SK-N-SH (cell line): ENCODE measurements at regions not wholly inside any gene's neighbourhood (a gene's known extent, or its start where the extent isn't known, plus 50 kb on each side); places are given as distances from the start of the nearest gene placed in this dataset.

Experiments
- CTCF ChIA-PET: fragments of 300-600, 350-600 bp; formaldehyde crosslinking; extraction: SDS; loops from one replicate; lab custom pipeline; 2021; lab: Yijun Ruan, JAX
- POLR2A ChIA-PET: fragments of 350-600 bp; sonication (Branson Sonifier 250); formaldehyde crosslinking; extraction: SDS; loops from one replicate; lab custom pipeline; 2020; ENCODE audit warnings: antibody characterized with exemption, inconsistent platforms; lab: Yijun Ruan, JAX
- DNase-seq: peaks from one replicate; pipeline ENCODE4 v3.0.0; 2012
- H2AFZ ChIP-seq: fragments of 200-600 bp; sonication (generic); 2 replicates; pipeline ENCODE4 v1.8.1; 2016; ENCODE audit warnings: antibody characterized with exemption, mild to moderate bottlenecking, low read depth
- H3F3A ChIP-seq: fragments of 200-600 bp; sonication (generic); replicated peaks from 2 replicates; pipeline ENCODE3; 2016; ENCODE audit warnings: antibody characterized with exemption, mild to moderate bottlenecking; ENCODE audit not compliant: insufficient read depth
- H3K27ac ChIP-seq, 2 experiments: fragments of 200-500 bp in 1 of 2; fragments of 200-600 bp in 1 of 2; sonication (Bioruptor generic) in 1 of 2; sonication (generic), shearing (Covaris generic) in 1 of 2; 2 replicates each; pipeline versions ENCODE4 v1.5.1 to v1.6.1; 2014 to 2016; ENCODE audit warnings: low read depth in 2 of 2, inconsistent platforms in 1 of 2, low read length in 1 of 2, mild to moderate bottlenecking in 1 of 2, mixed read lengths in 1 of 2
- H3K27me3 ChIP-seq: fragments of 200-600 bp; sonication (generic), shearing (Covaris generic); 2 replicates; pipeline ENCODE4 v1.6.1; 2016; ENCODE audit warnings: mixed run types; ENCODE audit not compliant: insufficient read depth
- H3K36me3 ChIP-seq, 2 experiments: fragments of 200-500 bp in 1 of 2; fragments of 200-600 bp in 1 of 2; sonication (Bioruptor generic) in 1 of 2; sonication (generic) in 1 of 2; replicated peaks in 1 of 2; 2 replicates each; pipeline versions ENCODE3 to v1.5.1; 2014 to 2016; ENCODE audit warnings: low read length in 1 of 2, mild to moderate bottlenecking in 1 of 2; ENCODE audit not compliant: insufficient read depth in 2 of 2, control insufficient read depth in 1 of 2
- H3K4me1 ChIP-seq, 2 experiments: fragments of 200-500 bp in 1 of 2; fragments of 200-600 bp in 1 of 2; sonication (Bioruptor generic) in 1 of 2; sonication (generic), shearing (Covaris generic) in 1 of 2; 2 replicates each; pipeline versions ENCODE4 v1.5.1 to v1.6.1; 2014 to 2016; ENCODE audit warnings: low read depth in 1 of 2, low read length in 1 of 2, mixed run types in 1 of 2; ENCODE audit not compliant: insufficient read depth in 2 of 2, control insufficient read depth in 1 of 2
- H3K4me2 ChIP-seq: fragments of 200-600 bp; sonication (generic), shearing (Covaris generic); 2 replicates; pipeline ENCODE4 v1.6.1; 2017; ENCODE audit warnings: mixed run types
- H3K4me3 ChIP-seq, 2 experiments: fragments of 200-500 bp in 1 of 2; fragments of 200-600 bp in 1 of 2; sonication (Bioruptor generic) in 1 of 2; sonication (generic), shearing (Covaris generic) in 1 of 2; 2 replicates each; pipeline versions ENCODE4 v1.5.1 to v1.8.1; 2014 to 2016; ENCODE audit warnings: low read depth in 2 of 2, inconsistent platforms in 1 of 2, low read length in 1 of 2, mild to moderate bottlenecking in 1 of 2, mixed read lengths in 1 of 2, moderate library complexity in 1 of 2
- H3K79me2 ChIP-seq: fragments of 200-600 bp; sonication (generic); 2 replicates; pipeline ENCODE4 v1.8.1; 2017; ENCODE audit warnings: mild to moderate bottlenecking; ENCODE audit not compliant: insufficient read depth
- H3K9ac ChIP-seq: fragments of 200-600 bp; sonication (generic); 2 replicates; pipeline ENCODE4 v1.6.1; 2017; ENCODE audit warnings: mixed run types
- H3K9me2 ChIP-seq: fragments of 200-600 bp; sonication (generic); 2 replicates; pipeline ENCODE4 v1.6.1; 2017; ENCODE audit warnings: mixed run types
- H3K9me3 ChIP-seq: fragments of 200-600 bp; sonication (generic); 2 replicates; pipeline ENCODE4 v1.6.1; 2017; ENCODE audit warnings: mixed run types, mild to moderate bottlenecking, moderate library complexity
- H4K20me1 ChIP-seq: fragments of 200-600 bp; sonication (generic); 2 replicates; pipeline ENCODE4 v1.6.1; 2017; ENCODE audit warnings: mild to moderate bottlenecking, mixed run types; ENCODE audit not compliant: insufficient read depth
- CTCF ChIP-seq: fragments of 200-600 bp; sonication (generic); IDR thresholded peaks from 2 replicates; pipeline ENCODE4 v1.6.1; 2017; ENCODE audit warnings: antibody characterized with exemption, mild to moderate bottlenecking, moderate library complexity
- ELF1 ChIP-seq: IDR thresholded peaks from 2 replicates; pipeline ENCODE4 v1.4.0; 2012
- EP300 ChIP-seq, 2 experiments: IDR thresholded peaks; 2 replicates each; pipeline versions ENCODE4 v1.4.0 to v1.6.1; 2012; ENCODE audit warnings: borderline replicate concordance in 1 of 2, low read depth in 1 of 2, low read length in 1 of 2
- GABPA ChIP-seq: IDR thresholded peaks from 2 replicates; pipeline ENCODE4 v1.4.0; 2012; ENCODE audit warnings: low read depth, mild to moderate bottlenecking
- JUND ChIP-seq: IDR thresholded peaks from 2 replicates; pipeline ENCODE4 v1.4.0; 2012
- MEF2A ChIP-seq: IDR thresholded peaks from 2 replicates; pipeline ENCODE4 v1.4.0; 2012; ENCODE audit warnings: low read depth, borderline replicate concordance
- MXI1 ChIP-seq: IDR thresholded peaks from 2 replicates; pipeline ENCODE4 v1.6.1; 2012; ENCODE audit warnings: mild to moderate bottlenecking, low read depth, low read length, improper control_type of control experiment
- NFIC ChIP-seq: IDR thresholded peaks from 2 replicates; pipeline ENCODE4 v1.4.0; 2012; ENCODE audit warnings: borderline replicate concordance
- NRF1 ChIP-seq: IDR thresholded peaks from 2 replicates; pipeline ENCODE4 v1.6.1; 2012; ENCODE audit warnings: low read depth, mild to moderate bottlenecking, low read length
- POLR2AphosphoS5 ChIP-seq: IDR thresholded peaks from 2 replicates; pipeline ENCODE4 v1.6.1; 2012; ENCODE audit warnings: low read depth, low read length
- RCOR1 ChIP-seq: fragments of 150-350 bp; IDR thresholded peaks from 2 replicates; pipeline ENCODE4 v1.6.1; 2017; ENCODE audit warnings: antibody characterized with exemption, low read length
- RXRA ChIP-seq: IDR thresholded peaks from 2 replicates; pipeline ENCODE4 v1.4.0; 2012; ENCODE audit warnings: low read depth, mild to moderate bottlenecking, borderline replicate concordance
- SMC3 ChIP-seq: IDR thresholded peaks from 2 replicates; pipeline ENCODE4 v1.6.1; 2012; ENCODE audit warnings: low read depth, low read length, improper control_type of control experiment
- TAF1 ChIP-seq: IDR thresholded peaks from 2 replicates; pipeline ENCODE4 v1.6.1; 2012; ENCODE audit warnings: low read depth, mild to moderate bottlenecking, low read length, moderate library complexity, borderline replicate concordance
- TEAD4 ChIP-seq: IDR thresholded peaks from 2 replicates; pipeline ENCODE4 v1.4.0; 2012; ENCODE audit warnings: mild to moderate bottlenecking, borderline replicate concordance; ENCODE audit not compliant: insufficient read depth
- USF2 ChIP-seq: fragments of 150-350 bp; IDR thresholded peaks from 2 replicates; pipeline ENCODE4 v1.6.1; 2017; ENCODE audit warnings: antibody characterized with exemption, low read length, low read depth, borderline replicate concordance
- WGBS: methylation state at CpG from one replicate; pipeline ENCODE4 v1.1.6; 2017; ENCODE audit warnings: low lambda C conversion rate; 5-methylcytosine and 5-hydroxymethylcytosine counted together
- TF ChIP-seq, protein P1 (sequence below): IDR thresholded peaks from 2 replicates; pipeline ENCODE4 v1.4.0; 2012; ENCODE audit warnings: low read depth, borderline replicate concordance
- TF ChIP-seq, protein P2 (sequence below): IDR thresholded peaks from 2 replicates; pipeline ENCODE4; 2012
- TF ChIP-seq, protein P3 (sequence below): fragments of 150-350 bp; IDR thresholded peaks from 2 replicates; pipeline ENCODE4 v1.6.1; 2016; ENCODE audit warnings: mild to moderate bottlenecking, low read depth, low read length

- POLR2A ChIA-PET, result no interaction called here
- no peaks in the 10 kb centered on the region for H3K4me1 ChIP-seq
- H3K27me3 ChIP-seq, result no peaks in the 10 kb centered on the region
- H3K9me2 ChIP-seq, result no peaks in the 10 kb centered on the region
- no peak overlapping the region for H3K4me3 ChIP-seq
- WGBS, result 57% methylated on average over 10 of the region's 10 CpGs
- no peak overlapping the region for H3K27ac ChIP-seq
- no peaks in the 10 kb centered on the region for H4K20me1 ChIP-seq
- H3K4me2 ChIP-seq, result no peak overlapping the region
- no peaks in the 10 kb centered on the region for H3K79me2 ChIP-seq
- no peaks in the 10 kb centered on the region for H3K36me3 ChIP-seq
- DNase-seq, result no peak
- TF ChIP-seq ELF1 (no peak), SMC3 (no peak), TAF1 (no peak), GABPA (no peak), USF2 (no peak), POLR2AphosphoS5 (no peak)
- TF ChIP-seq, protein P1, sequence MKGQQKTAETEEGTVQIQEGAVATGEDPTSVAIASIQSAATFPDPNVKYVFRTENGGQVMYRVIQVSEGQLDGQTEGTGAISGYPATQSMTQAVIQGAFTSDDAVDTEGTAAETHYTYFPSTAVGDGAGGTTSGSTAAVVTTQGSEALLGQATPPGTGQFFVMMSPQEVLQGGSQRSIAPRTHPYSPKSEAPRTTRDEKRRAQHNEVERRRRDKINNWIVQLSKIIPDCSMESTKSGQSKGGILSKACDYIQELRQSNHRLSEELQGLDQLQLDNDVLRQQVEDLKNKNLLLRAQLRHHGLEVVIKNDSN, result no peak
- TF ChIP-seq, protein P2, sequence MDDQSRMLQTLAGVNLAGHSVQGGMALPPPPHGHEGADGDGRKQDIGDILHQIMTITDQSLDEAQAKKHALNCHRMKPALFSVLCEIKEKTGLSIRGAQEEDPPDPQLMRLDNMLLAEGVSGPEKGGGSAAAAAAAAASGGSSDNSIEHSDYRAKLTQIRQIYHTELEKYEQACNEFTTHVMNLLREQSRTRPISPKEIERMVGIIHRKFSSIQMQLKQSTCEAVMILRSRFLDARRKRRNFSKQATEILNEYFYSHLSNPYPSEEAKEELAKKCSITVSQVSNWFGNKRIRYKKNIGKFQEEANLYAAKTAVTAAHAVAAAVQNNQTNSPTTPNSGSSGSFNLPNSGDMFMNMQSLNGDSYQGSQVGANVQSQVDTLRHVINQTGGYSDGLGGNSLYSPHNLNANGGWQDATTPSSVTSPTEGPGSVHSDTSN, result no peak
- no peaks in the 10 kb centered on the region for H3K9me3 ChIP-seq
- no peaks in the 10 kb centered on the region for H3F3A ChIP-seq
- CTCF ChIA-PET, result no interaction called here
- H2AFZ ChIP-seq, result no peak overlapping the region
- no peak overlapping the region for H3K9ac ChIP-seq
These were observed 200.0 kb downstream of the CDRT15L2 start for GRCh38 chr17:20779521-20779920.

DNA sequence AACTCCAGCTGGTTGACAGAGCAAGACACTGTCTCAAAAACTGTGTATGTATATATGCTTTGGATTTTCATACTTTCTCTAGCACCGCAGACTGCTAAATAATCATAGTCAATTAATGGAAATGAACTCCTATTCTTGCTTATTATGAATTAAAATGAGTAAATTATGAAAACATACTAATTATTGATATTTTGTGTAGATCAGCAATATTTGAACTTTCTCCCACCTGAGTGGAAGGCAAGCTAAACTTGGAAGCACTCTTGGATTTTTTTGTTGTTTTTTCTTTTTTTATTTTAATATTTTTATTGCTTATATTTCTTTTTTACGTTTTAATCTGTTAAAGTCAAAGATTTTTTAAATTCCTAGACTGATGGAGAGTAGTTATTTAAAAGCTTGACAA lies 201.7 kb downstream of the CDRT15L2 start:
- H3K9me3 ChIP-seq, result no peaks in the 10 kb centered on the region
- no peak overlapping the region for H3K4me3 ChIP-seq
- H3K4me1 ChIP-seq, result no peaks in the 10 kb centered on the region
- TF ChIP-seq NFIC, result no peak
- no peak for TF ChIP-seq CTCF
- TF ChIP-seq RCOR1, result no peak
- TF ChIP-seq EP300 (IDR thresholded peaks at IDR 0.05; ENCODE audit: borderline replicate concordance in 1 of 2, low read depth in 1 of 2, low read length in 1 of 2), result no peak
- no peak for TF ChIP-seq NRF1
- TF ChIP-seq, protein P3, sequence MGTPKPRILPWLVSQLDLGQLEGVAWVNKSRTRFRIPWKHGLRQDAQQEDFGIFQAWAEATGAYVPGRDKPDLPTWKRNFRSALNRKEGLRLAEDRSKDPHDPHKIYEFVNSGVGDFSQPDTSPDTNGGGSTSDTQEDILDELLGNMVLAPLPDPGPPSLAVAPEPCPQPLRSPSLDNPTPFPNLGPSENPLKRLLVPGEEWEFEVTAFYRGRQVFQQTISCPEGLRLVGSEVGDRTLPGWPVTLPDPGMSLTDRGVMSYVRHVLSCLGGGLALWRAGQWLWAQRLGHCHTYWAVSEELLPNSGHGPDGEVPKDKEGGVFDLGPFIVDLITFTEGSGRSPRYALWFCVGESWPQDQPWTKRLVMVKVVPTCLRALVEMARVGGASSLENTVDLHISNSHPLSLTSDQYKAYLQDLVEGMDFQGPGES, result no peak
- no peak for TF ChIP-seq USF2
- TF ChIP-seq TAF1, result no peak
- TF ChIP-seq POLR2AphosphoS5, result no peak
- TF ChIP-seq MXI1, result no peak
- no peak for TF ChIP-seq SMC3
- TF ChIP-seq MEF2A, result no peak
- TF ChIP-seq RXRA, result no peak
- TF ChIP-seq JUND, result no peak
- no peak for TF ChIP-seq TEAD4
- H3K79me2 ChIP-seq, result no peaks in the 10 kb centered on the region
- no peak overlapping the region for H3K4me2 ChIP-seq
- no peaks in the 10 kb centered on the region for H3K27me3 ChIP-seq
- H2AFZ ChIP-seq, result no peak overlapping the region
- no peak overlapping the region for H3K27ac ChIP-seq
- no peaks in the 10 kb centered on the region for H4K20me1 ChIP-seq
- WGBS, result 73% methylated on average over 2 of the region's 2 CpGs
- H3F3A ChIP-seq, result no peaks in the 10 kb centered on the region
- no peak for DNase-seq
- H3K9ac ChIP-seq, result no peak overlapping the region
- ChIA-PET POLR2A (no interaction called here), CTCF (interaction anchor here (1.5 kb wide), 1 partner anchor 20 kb away, joined by 7 read pairs; no protein-coding TSS in a partner anchor)
- no peaks in the 10 kb centered on the region for H3K9me2 ChIP-seq
- no peaks in the 10 kb centered on the region for H3K36me3 ChIP-seq
